ENCODE measurements at regions not wholly inside any gene's neighbourhood (a gene's known extent, or its start where the extent isn't known, plus 50 kb on each side); places are given as distances from the start of the nearest gene placed in this dataset.

DNA sequence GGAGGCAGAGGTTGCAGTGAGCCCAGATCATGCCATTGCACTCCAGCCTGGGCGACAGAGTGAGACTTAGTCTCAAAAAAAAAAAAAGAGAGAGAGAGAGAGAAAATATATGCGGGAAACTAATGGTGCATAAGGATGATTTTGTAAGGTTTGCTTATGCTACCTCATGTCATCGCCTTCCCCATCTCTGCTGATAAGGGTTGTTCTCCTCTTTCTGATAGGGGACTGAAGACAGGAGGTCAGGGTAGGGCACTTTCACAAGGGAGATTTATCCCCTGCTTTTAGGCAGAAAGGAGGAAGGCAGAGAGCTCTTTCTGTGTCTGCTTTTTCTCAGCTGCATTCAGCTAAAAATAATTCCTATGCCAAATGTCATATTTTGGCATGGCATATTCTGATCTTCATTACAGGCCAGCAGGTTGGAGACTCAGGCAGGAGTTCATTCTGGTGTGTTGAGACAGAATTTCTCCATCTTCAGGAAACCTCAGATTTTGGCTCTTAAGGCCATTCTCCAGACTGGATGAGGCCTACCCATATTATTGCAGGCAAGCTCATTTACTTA, 220.2 kb downstream of the AUH start:
- no peak for DNase-seq

DNA sequence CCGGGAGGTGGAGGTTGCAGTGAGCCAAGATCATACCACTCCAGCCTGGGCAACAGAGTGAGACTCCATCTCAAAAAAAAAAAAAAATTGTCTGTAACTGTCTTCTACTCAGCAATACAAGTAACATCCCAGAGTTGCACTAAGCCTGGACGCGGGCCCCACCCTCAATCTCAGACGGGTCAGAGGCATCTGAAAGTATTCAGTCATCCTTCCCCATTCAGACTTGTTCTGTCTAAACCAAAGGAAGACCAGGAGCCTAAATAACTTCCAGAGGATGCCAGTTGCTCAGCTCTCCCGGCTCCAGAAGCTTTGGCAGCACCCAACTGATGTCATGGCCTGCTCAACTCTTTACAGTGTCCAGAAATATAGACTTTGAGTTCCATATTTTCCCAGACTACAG, 218.6 kb downstream of the AUH start:
- DNase-seq = no peak

DNA sequence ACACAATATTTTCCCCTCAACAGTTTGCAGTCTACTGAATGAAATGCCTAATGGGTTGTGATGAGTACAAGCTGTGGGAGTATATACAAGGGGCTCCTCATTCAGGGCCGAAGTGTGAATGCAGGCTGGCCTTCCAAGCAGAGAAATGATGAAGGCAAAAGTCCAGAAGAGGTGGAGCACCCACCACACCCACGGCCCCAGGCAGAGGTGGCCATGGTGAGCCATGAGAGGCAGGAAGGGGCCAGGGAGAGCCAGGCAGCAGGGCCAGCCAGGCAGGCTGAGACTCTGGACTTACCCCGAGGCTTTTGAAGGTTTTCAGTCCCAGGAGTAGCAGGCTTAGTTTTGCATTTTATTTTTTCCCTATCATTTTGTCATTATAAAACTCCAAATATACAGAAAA, 218.1 kb downstream of the AUH start:
- DNase-seq = no peak

DNA sequence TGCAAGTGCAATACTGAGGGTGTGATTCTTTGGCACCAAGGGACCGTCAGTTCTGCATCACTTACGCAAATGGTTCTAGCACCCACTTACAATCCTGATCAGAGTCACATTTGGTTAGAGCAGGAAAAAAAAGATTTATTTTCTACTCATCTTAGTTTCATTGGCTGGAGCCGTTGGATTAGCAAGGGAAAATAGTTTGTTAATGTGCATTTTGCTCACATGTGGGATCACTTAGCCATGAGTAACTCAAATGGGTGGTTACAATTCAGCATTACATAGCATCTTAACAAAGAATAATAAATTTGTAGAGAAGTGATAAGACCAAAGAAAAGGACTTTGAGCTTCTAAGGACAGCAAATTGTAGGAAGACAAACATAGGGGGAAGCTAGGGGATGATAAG, 216.9 kb downstream of the AUH start:
- no peak for DNase-seq

DNA sequence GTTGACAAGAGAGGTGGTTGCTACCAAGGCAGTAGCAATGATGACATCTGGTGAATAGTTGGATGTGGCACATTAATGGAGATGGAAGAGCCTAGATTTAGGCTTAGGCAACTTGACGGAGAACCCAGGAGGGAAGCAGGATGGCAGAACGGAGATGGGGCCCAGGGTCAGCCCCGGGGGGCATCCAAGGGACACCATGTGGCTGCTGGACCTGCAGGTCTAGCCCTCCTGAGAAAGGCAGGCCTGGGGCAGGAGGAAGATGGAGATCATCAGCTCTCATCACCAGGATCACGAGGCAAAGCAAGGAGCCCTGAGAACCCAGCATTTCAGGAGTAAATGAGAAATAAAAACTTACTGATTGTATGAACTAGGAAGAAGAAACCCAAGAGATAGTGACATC, 216.2 kb downstream of the AUH start:
- DNase-seq = no peak

DNA sequence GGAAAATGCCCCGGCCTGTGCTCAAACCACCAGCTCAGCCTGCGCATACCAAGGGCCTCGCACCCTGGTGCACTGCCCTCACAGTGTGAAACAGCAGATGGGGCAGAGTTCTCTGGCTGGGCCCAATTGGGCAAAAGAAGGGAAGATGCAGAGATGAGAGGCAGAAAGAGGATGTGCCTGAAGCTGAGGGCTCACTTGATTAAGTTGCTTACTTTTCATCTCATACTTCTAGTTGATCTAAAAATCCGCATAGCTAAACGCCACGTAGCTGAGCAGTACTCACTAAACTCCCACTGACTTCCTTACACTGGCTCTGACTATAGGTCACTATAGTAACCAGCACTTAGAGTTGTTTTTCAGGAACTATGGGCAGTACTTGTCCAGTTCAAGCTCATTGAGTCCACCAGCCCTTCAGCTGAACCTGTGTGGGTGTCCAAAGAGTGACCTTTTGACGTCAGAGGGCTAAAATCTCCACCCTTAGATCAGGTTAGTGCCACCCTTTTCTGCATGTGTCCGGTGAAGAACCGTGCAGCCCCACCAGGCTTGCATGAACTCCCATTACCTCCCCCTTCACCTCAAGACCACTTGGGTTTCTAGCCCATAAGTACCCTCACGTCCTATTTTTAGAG, 215.2 kb downstream of the AUH start:
- DNase-seq = no peak

DNA sequence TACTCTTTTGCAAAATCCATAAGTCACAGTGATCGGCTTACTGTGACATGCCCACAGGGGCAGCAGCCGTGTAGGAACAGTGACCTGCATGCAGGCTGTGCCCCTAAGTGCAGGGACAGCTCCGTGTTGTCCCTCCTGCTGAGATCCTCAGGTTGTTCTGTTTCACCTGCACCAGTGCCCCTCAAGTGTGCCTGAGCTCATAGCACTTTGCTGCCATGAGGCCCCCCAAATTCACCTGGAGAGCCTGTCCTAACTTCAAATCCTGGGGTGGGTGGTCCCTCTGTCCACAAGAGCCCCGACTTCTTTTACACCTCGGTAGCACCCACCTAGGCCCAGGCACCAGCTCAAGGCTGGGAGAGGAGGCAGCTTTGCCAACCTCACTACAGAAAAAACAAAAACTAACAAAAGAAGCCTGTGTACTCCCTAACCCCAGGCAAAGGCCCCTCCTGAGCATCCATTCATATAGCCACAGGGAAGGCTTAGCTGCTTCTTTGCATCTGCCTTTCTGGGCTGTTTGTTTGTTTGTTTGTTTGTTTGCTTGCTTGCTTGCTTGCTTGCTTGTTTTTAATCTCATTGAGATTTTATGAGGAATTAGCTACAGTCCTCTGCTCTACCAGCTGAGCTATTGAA, 214.5 kb downstream of the AUH start:
- no peak for DNase-seq

DNA sequence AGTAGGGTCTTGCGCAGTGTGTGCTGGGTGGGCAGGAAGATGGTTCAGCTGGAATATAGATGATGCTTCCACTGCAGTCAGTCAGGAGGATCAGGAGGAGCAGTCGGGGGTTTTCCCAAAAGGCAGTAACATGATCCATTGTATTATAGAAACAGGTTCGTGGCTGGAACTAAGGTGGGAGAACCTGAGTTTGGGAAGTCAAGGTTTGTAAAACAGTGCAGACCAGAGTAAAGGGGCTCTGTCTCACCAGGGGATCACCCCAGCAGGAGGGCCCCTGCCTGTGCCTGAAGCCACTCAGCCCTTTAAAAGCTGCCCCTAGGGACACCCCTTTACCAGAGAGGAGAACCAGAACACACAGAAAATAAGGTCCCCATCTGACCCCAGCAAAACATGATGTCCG, 213.4 kb downstream of the AUH start:
- no peak for DNase-seq

DNA sequence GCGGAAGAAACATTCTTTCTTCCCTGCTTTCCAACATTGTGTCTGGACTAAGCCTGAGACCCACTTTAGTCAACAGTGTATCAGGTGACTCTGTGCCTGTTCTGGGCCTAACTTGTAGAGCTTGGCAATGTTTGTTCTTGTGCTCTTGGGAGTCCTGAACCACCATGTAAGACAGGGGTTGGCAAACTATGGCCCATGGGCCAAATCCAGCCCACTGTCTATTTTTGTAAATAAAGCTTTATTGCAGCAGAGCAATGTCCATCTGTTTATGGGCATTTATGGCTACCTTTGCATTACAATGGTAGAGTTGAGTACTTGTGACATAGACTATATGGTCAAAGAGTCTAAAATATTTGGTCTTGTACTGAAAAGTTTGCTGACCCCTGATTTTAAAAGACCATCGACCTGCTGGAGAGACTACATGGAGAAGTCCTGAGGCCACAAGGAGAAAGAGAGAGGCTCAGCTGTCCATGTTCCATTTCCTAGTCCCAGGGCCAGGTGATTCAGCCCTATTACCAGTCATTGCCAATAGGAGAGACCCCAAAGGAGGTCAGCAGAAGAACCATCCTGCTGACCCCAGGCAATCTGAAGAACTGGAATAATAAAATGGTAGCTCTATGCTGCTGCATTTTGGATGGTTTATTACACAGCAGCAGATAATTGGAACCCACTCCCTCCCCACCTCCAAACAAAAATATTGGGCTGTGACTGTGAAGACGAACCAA, 211.3 kb downstream of the AUH start:
- DNase-seq = no peak

DNA sequence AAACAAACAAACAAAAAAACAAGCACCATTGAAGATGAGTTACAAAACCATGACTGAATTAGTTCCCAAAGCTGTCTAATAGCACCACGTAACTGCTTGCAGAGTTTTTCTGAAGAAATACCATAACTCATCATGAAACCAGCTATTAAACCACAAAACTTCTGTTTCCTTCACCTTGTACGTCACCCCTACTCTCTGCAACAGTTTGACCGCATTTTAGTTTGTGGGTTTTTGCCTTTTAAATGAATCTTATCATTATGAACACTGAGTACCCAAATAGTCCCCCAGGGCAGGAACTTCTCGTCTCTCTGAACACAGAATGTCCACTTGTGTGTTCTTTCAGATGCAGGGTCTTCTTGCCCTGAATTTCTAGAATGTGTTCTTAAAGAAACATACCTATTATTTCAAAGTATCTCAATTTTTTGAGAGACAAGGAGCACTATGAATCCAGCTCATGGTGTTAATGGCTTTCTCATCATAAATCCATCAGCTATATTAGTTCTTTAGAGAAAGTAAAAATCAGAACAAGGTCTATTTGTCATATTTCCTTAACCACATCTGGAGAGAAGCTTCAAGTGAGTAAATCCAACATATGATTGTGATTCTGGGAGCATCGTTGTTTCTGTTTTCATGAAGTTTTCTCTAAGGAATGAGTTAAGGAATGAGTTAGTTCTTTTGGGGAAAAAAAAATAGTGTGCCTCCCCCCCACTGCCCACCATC, 210.6 kb downstream of the AUH start:
- no peak for DNase-seq

DNA sequence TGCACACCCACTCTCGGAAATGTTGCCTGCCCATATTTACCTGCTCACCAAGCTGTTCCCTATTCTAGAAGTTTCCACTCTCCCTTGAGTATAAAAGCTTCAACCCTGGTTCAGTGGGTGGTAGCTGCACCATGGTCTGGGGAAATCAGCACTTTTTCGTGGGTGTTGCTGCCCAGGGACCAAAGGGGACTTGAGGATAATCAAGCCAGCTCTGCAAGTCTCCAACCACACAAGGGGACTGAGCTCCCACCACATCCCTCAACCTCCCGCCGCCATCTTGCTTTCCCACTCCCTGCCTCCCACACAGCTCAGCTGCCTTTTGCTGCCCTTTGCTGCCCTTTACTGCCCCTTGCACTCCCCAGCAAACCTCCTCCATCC, 210.0 kb downstream of the AUH start:
- DNase-seq = no peak

DNA sequence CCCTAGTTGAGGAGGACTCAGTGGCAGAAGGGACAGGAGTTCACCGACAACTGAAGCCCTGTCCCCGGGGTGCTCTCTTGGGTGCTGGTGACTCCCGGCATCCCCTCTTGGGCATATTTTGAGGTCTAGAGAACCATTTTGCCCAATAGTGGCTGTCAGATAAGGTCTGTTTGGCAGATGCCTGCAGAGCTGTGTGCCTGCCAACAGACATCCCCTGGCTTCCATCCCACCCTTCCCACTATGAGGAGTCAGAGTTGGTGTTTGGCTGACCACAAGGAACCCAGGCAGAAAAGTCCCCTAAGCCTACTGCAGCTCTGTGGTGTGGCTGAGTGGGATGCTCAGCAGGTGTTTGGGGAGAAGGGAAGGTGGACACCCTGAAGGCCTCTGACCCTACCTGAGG, 207.0 kb downstream of the AUH start:
- DNase-seq = no peak

DNA sequence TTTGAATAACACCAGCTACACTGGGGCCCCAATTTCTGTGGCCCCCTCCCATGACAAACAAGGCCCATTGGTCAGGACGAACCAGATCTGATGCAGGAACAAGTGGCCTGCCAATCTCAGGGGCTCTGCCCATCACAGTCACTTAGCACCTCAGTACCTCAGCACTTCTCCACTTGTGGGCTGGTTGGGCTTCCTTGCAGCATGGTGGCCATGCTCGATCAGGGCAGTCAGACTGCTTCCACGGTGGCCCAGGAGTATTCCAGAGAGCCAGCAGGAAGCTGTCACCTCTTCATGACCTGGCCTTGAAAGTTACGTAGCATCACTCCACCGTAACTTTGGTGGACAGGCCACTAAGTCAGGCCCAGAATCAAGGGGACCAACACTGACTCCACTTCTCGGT, 206.5 kb downstream of the AUH start:
- no peak for DNase-seq

DNA sequence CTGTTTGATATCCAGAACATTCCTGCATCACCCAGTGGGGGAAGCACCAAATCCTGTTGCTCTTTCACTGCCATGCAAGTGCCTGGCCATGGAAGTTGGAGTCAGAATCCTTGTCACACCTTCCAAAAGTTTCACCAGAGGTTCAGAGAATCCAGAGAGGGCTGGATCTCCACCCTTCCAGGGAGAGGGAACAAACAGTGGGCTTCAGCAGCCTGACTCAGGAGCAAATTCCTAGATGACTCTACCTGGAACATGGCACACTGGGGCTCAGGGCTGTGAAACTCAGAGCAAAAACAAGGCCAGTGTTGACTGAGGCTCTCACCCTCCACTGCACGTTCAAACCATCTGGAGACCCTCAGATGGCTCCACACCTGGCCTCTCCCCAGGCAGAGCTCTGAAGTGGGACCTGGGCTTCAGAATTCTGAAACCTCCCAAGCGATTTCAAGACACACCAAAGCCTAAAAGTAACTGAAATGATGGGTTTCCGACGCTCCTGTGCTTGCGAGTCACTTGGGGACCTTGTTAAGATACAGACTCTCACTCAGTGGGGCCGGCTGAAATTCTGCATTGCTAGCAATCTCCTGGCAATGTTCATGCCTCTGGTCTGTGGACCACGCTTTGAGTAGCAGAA, 205.9 kb downstream of the AUH start:
- no peak for DNase-seq

DNA sequence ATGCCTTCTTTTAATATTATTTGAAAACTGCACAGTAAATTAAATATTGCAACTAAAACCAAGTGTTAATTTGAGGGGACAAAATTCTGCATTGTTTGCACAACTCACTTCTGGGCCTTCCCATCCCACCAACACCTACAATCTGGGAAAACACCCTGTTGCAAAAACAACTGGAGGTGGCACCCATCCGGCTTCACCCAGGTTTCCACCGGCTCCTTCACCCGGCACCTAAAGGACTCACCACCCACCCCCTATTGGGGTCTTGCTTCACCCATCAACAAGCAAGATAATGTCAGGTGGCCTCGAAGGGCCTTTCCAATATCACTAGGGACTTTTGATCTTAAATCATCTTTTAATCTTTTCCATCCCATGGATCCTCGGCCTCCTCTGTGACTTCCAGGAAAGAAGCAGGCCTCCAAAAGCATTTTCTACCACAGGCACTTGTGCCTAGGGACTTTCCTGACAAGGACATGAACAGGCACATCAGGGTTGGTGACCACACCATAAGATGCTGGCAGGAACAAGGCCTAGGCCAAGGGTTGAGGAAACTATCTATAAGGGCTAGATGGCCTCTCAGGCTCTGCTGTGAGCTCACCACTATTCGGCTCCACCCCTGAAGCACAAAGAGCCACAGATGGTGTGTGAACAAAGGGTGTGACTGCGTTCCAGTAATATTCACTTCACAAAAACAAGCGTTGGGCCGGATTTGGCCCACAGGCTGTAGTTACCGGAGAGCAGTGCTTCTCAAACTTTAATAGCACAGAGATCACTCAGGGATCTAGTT, 205.1 kb downstream of the AUH start:
- DNase-seq = no peak

DNA sequence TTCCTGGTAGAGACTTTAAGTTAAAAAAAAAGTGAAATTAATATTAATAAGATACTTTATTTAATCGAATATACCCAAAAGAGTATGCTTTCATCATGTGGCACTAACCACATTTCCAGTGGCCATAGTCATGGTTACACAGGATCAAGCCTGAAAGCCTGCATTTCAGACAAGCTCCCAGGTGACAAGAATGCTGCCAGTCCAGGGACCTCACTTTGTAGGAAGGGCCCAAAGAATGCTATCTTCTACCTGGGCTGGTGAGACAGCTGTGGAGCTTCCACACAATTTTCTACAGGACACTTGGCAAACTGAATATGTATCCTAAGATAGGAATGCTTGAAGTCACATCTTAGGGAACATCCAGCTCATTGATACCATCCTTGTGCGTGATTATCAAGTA, 203.8 kb downstream of the AUH start:
- no peak for DNase-seq

DNA sequence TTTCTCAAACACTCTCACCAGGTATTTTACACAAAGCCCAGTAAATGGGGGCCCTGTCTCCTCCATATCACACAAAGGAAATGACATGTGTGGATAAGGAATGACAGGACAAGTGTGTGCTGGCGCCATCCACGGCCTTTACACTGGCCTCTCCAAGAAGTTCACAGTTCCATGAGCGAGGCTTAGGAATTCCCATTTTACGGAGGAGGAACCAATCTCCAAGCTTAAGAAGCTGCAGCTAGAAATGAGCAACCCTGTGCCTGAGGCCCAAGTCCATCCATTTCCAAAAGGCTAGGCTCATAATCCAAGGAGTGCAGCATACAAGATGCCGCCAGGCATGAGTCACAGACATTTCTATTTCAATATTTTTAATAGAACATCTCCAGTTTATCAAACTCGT, 203.4 kb downstream of the AUH start:
- no peak for DNase-seq

DNA sequence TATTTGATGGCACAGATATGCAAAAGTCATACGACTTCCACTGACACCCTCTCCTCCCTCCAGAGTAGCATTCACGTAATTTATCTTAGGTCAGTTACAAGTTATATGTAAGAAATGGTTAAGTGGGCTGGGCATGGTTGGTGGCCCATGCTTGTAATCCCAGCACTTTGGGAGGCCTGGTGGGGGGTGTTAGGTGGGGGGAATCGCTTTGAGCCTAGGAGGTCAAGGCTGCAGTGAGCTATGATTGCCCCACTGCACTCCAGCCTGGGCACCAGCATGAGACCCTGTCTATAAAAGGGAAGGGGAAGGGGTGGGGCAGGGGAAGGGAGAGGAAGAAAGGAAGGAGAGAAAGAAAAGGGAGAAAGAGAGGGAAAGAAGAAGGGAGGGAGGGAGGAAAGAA, 202.8 kb downstream of the AUH start:
- no peak for DNase-seq

DNA sequence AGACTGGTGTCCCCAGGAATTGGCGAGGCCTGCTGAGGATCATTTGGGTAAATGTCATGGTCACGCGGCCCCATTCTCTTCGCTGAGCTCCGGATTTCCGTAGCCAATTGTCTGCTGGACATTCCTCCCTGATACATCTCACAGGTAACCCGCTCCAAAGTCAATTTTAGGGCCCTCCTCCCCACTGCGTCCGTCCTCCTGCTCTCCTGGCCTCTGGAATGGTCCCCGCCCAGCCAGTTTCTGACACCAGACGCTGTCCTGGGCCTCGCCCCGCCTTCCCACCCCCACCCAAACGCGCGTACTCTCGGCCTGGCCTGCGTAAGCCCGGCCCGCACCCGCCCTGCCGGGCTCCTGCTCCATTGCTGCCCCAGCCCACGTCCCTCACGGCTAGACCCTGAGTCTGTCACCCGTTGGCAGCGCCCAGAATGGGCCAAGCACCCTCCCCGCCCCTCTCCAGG, 202.0 kb downstream of the AUH start:
- no peak for DNase-seq

DNA sequence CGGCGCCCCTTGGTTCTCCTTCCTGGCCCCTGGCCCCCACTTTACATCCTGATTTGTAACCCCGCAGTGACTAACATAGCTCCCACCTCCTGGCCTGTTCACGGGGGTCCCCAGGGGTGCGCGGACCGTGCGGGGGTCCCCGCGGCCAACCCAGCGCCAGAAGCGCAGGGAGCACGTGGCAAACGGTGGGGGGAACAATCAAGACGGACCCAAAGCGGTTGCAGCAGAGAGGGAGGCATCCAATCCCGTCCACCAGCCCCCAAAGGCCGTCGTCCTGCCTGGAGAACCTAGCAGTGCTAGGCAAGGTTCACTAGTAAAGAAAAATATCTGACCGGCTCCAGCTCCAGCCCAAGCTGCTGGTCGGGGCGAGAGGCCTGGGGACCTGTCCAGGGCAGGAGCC, 201.5 kb downstream of the AUH start:
- no peak for DNase-seq

DNA sequence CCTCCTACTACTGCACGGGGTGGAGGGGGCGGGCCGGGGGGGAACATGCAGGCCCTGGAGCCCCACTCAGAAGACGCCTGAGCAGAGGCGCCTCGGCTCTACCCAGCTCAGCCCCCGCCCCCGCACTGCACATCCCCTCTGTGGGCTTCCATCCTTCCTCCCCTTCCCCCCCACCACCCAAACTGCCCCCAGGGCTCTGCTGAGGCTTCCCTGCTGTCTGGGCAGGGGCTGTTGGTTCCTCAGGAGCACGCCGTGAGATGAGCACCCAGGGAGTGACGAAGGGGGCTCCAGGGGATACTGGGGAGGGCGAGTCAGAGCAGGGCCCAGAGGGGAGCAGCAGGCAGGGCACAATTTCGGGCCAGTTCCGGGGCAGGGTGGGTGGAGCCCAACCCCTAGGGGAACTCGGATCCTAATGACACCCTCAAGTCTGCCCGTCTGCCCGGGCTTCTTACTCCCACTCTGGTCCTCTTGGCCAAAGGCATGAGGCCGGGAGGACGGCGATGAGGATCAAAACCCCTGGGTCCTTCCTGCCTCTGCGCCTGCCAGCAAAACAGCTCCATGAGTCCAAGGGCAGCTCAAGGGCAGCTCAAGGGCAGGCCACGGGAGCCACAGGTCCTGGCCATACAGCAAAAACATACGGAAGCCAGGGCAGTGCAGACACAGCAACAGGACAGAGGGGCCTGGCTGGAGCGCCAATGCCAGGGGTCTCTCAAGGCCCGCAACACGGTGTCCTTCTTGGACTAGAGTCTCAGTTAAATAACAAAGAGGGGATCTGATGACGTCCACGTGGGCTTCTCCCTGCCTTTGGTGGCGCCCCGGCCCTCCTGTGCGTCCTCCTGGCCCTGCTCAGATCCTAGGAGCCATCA, 200.9 kb downstream of the AUH start:
- DNase-seq = no peak
